Spinal cord (tissue), 9 donors: ENCODE measurements at regions not wholly inside any gene's neighbourhood (a gene's known extent, or its start where the extent isn't known, plus 50 kb on each side); places are given as distances from the start of the nearest gene placed in this dataset.

Experiments
- DNase-seq, 6 donors: peaks; one replicate each; pipeline versions ENCODE4 v3.0.0 to v3.0.0-alpha.2; 2013 to 2015; ENCODE audit warnings: low spot score in 6 of 6, low read depth in 4 of 6
- H3K27ac ChIP-seq: one replicate; pipeline ENCODE4 v1.5.1; 2013; ENCODE audit warnings: low read depth, low read length, control low read depth
- H3K27me3 ChIP-seq: one replicate; pipeline ENCODE4 v1.6.1; 2013; ENCODE audit warnings: low read length; ENCODE audit not compliant: control insufficient read depth, insufficient read depth
- H3K36me3 ChIP-seq: one replicate; pipeline ENCODE4 v1.6.1; 2013; ENCODE audit warnings: low read length; ENCODE audit not compliant: control insufficient read depth, insufficient read depth
- H3K4me1 ChIP-seq: one replicate; pipeline ENCODE4 v1.6.1; 2013; ENCODE audit warnings: low read length; ENCODE audit not compliant: control insufficient read depth, insufficient read depth
- H3K4me3 ChIP-seq: one replicate; pipeline ENCODE4 v1.5.1; 2013; ENCODE audit warnings: low read depth, low read length, control low read depth
- H3K9me3 ChIP-seq: one replicate; pipeline ENCODE4 v1.6.1; 2013; ENCODE audit warnings: low read length; ENCODE audit not compliant: control insufficient read depth, insufficient read depth
- WGBS: methylation state at CpG from one replicate; pipeline ENCODE4 v1.1.5; 2013; ENCODE audit warnings: missing lambda C conversion rate; ENCODE audit not compliant: insufficient coverage; 5-methylcytosine and 5-hydroxymethylcytosine counted together
- donor health status: healthy.

- no peak overlapping the region for H3K27ac ChIP-seq
- 84% methylated on average over 1 of the region's 4 CpGs for WGBS
- no peak for DNase-seq
- no peaks in the 10 kb centered on the region for H3K9me3 ChIP-seq
- H3K27me3 ChIP-seq, result no peaks in the 10 kb centered on the region
- H3K4me3 ChIP-seq, result no peak overlapping the region
- H3K36me3 ChIP-seq, result no peaks in the 10 kb centered on the region
- H3K4me1 ChIP-seq, result no peaks in the 10 kb centered on the region
These were observed 995.7 kb upstream of the PRKX start for GRCh38 chrX:4708970-4709760.

GRCh38 chrX:4706961-4707360 is 993.5 kb upstream of the PRKX start:
- DNase-seq, result no peak
- Histone ChIP-seq H3K27ac (no peak overlapping the region), H3K4me1 (no peaks in the 10 kb centered on the region), H3K27me3 (no peaks in the 10 kb centered on the region), H3K4me3 (no peak overlapping the region), H3K9me3 (no peaks in the 10 kb centered on the region), H3K36me3 (no peaks in the 10 kb centered on the region)
- WGBS, result 100% methylated on average over 4 of the region's 7 CpGs

GRCh38 chrX:4690521-4690920 is 977.1 kb upstream of the PRKX start:
- no peak overlapping the region for H3K27ac ChIP-seq
- H3K4me3 ChIP-seq, result no peak overlapping the region
- H3K27me3 ChIP-seq, result no peaks in the 10 kb centered on the region
- DNase-seq, result no peak
- H3K9me3 ChIP-seq, result no peaks in the 10 kb centered on the region
- WGBS, result no CpG with 5 or more reads among the region's 2 CpGs
- no peaks in the 10 kb centered on the region for H3K36me3 ChIP-seq
- no peaks in the 10 kb centered on the region for H3K4me1 ChIP-seq

GRCh38 chrX:4682636-4683035 is 969.2 kb upstream of the PRKX start:
- H3K27me3 ChIP-seq, result no peaks in the 10 kb centered on the region
- no peak for DNase-seq
- 63% methylated on average over 3 of the region's 6 CpGs for WGBS
- H3K27ac ChIP-seq, result no peak overlapping the region
- no peaks in the 10 kb centered on the region for H3K4me1 ChIP-seq
- H3K36me3 ChIP-seq, result no peaks in the 10 kb centered on the region
- H3K4me3 ChIP-seq, result no peak overlapping the region
- H3K9me3 ChIP-seq, result no peaks in the 10 kb centered on the region

GRCh38 chrX:4675686-4676300 is 962.3 kb upstream of the PRKX start:
- no peaks in the 10 kb centered on the region for H3K36me3 ChIP-seq
- no peaks in the 10 kb centered on the region for H3K27me3 ChIP-seq
- no peaks in the 10 kb centered on the region for H3K9me3 ChIP-seq
- H3K4me1 ChIP-seq, result no peaks in the 10 kb centered on the region
- no peak for DNase-seq
- no peak overlapping the region for H3K4me3 ChIP-seq
- no peak overlapping the region for H3K27ac ChIP-seq
- WGBS, result 50% methylated on average over 1 of the region's 4 CpGs

GRCh38 chrX:4674028-4674782 is 960.8 kb upstream of the PRKX start:
- no peak overlapping the region for H3K27ac ChIP-seq
- no peaks in the 10 kb centered on the region for H3K36me3 ChIP-seq
- H3K4me3 ChIP-seq, result no peak overlapping the region
- WGBS, result 94% methylated on average over 2 of the region's 6 CpGs
- H3K4me1 ChIP-seq, result no peaks in the 10 kb centered on the region
- DNase-seq, result no peak
- no peaks in the 10 kb centered on the region for H3K27me3 ChIP-seq
- no peaks in the 10 kb centered on the region for H3K9me3 ChIP-seq

GRCh38 chrX:4671344-4671743 is 957.9 kb upstream of the PRKX start:
- Histone ChIP-seq H3K27ac (no peak overlapping the region), H3K36me3 (no peaks in the 10 kb centered on the region), H3K4me3 (no peak overlapping the region), H3K4me1 (no peaks in the 10 kb centered on the region), H3K9me3 (no peaks in the 10 kb centered on the region), H3K27me3 (no peaks in the 10 kb centered on the region)
- 61% methylated on average over 2 of the region's 4 CpGs for WGBS
- DNase-seq, result no peak

- Histone ChIP-seq H3K36me3 (no peaks in the 10 kb centered on the region), H3K27me3 (no peaks in the 10 kb centered on the region), H3K9me3 (no peaks in the 10 kb centered on the region), H3K4me3 (no peak overlapping the region), H3K27ac (no peak overlapping the region), H3K4me1 (no peaks in the 10 kb centered on the region)
- DNase-seq, result no peak
- WGBS, result 100% methylated on average over 3 of the region's 5 CpGs
These were observed 957.2 kb upstream of the PRKX start for GRCh38 chrX:4670606-4671005.

GRCh38 chrX:4668802-4669536 is 955.5 kb upstream of the PRKX start:
- H3K27ac ChIP-seq, result no peak overlapping the region
- DNase-seq, result no peak
- no peaks in the 10 kb centered on the region for H3K27me3 ChIP-seq
- no peak overlapping the region for H3K4me3 ChIP-seq
- no peaks in the 10 kb centered on the region for H3K36me3 ChIP-seq
- WGBS, result 93% methylated on average over 2 of the region's 7 CpGs
- no peaks in the 10 kb centered on the region for H3K9me3 ChIP-seq
- no peaks in the 10 kb centered on the region for H3K4me1 ChIP-seq
